ENCODE measurements at regions not wholly inside any gene's neighbourhood (a gene's known extent, or its start where the extent isn't known, plus 50 kb on each side); places are given as distances from the start of the nearest gene placed in this dataset.

GRCh38 chr1:182141040-182141439 lies 79.5 kb upstream of the ZNF648 start:
- H3K4me3 ChIP-seq (ENCODE audit: low read length): no peak overlapping the region
- H3K9me3 ChIP-seq (ENCODE audit: control insufficient read depth, insufficient read depth, low read length): no peaks in the 10 kb centered on the region
- no peak overlapping the region for H3K4me3 Mint-ChIP-seq
- no peaks in the 10 kb centered on the region for H3K36me3 Mint-ChIP-seq
- peaks cover 10 to 18% of the 10 kb centered on the region in 2 donors for H3K27me3 Mint-ChIP-seq (ENCODE audit: low read depth in 2 of 2)
- H3K27me3 ChIP-seq (ENCODE audit: control insufficient read depth, insufficient read depth, low read length): no peaks in the 10 kb centered on the region
- intact Hi-C loops (cut with micrococcal nuclease): no loop called here
- no peaks in the 10 kb centered on the region for H3K36me3 ChIP-seq (ENCODE audit: control insufficient read depth, insufficient read depth, low read length)
- ATAC-seq (no peak), DNase-seq (no peak)
- peaks cover 0 to 6% of the 10 kb centered on the region in 2 donors for H3K4me1 Mint-ChIP-seq
- no peak overlapping the region for H3K27ac ChIP-seq (ENCODE audit: low read length)
- no peaks in the 10 kb centered on the region for H3K9me3 Mint-ChIP-seq
- no peak overlapping the region for H3K27ac Mint-ChIP-seq
- TF ChIP-seq CTCF (IDR thresholded peaks at IDR 0.05): no peak
- H3K4me1 ChIP-seq (ENCODE audit: control insufficient read depth, insufficient read depth, low read length): peaks cover 10% of the 10 kb centered on the region

GRCh38 chr1:182139496-182139895 lies 78.0 kb upstream of the ZNF648 start:
- Histone ChIP-seq H3K4me3 (ENCODE audit: low read length) (no peak overlapping the region), H3K4me1 (ENCODE audit: control insufficient read depth, insufficient read depth, low read length) (peaks cover 10% of the 10 kb centered on the region), H3K27ac (ENCODE audit: low read length) (no peak overlapping the region), H3K27me3 (ENCODE audit: control insufficient read depth, insufficient read depth, low read length) (no peaks in the 10 kb centered on the region), H3K9me3 (ENCODE audit: control insufficient read depth, insufficient read depth, low read length) (no peaks in the 10 kb centered on the region), H3K36me3 (ENCODE audit: control insufficient read depth, insufficient read depth, low read length) (no peaks in the 10 kb centered on the region)
- intact Hi-C loops (cut with micrococcal nuclease): no loop called here
- Mint-ChIP-seq H3K36me3 (no peaks in the 10 kb centered on the region), H3K4me1 (peaks cover 0 to 6% of the 10 kb centered on the region in 2 donors), H3K27ac (no peak overlapping the region), H3K9me3 (no peaks in the 10 kb centered on the region), H3K4me3 (no peak overlapping the region), H3K27me3 (ENCODE audit: low read depth in 2 of 2) (peaks cover 10 to 15% of the 10 kb centered on the region in 2 donors)
- DNase-seq (no peak), ATAC-seq (no peak)
- WGBS (ENCODE audit: insufficient coverage): 59% methylated on average over 1 of the region's 1 CpG
- TF ChIP-seq CTCF (IDR thresholded peaks at IDR 0.05): no peak

DNA sequence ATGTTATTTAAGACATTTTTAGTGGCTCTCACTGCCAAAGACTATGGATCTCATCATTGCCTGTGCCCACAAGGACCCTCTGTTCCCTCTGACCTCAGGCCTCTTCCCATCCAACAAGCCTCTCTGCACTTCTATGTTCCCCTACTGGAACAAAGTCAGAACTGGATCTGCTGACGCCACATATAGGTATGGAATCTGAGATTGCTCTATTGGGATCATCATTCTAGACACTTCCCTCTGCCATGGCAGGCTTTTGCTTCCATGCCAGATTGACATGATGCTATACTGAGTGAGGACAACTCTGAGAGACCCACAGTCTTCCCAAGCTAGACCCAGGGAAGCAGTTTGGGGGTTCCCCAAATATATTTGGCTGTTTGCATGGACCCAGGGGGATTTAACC lies 76.0 kb upstream of the ZNF648 start:
- Mint-ChIP-seq H3K9me3 (no peaks in the 10 kb centered on the region), H3K27me3 (ENCODE audit: low read depth in 2 of 2) (peaks cover 9 to 10% of the 10 kb centered on the region in 2 donors), H3K4me3 (no peak overlapping the region), H3K27ac (no peak overlapping the region), H3K36me3 (no peaks in the 10 kb centered on the region), H3K4me1 (no peaks in the 10 kb centered on the region)
- ATAC-seq (no peak), DNase-seq (no peak)
- H3K4me1 ChIP-seq (ENCODE audit: control insufficient read depth, insufficient read depth, low read length): no peaks in the 10 kb centered on the region
- 100% methylated on average over 1 of the region's 1 CpG for WGBS (ENCODE audit: insufficient coverage)
- no peaks in the 10 kb centered on the region for H3K27me3 ChIP-seq (ENCODE audit: control insufficient read depth, insufficient read depth, low read length)
- intact Hi-C loops (cut with micrococcal nuclease): no loop called here
- peaks cover 3% of the 10 kb centered on the region for H3K9me3 ChIP-seq (ENCODE audit: control insufficient read depth, insufficient read depth, low read length)
- no peak overlapping the region for H3K27ac ChIP-seq (ENCODE audit: low read length)
- no peak overlapping the region for H3K4me3 ChIP-seq (ENCODE audit: low read length)
- no peak for TF ChIP-seq CTCF (IDR thresholded peaks at IDR 0.05)
- no peaks in the 10 kb centered on the region for H3K36me3 ChIP-seq (ENCODE audit: control insufficient read depth, insufficient read depth, low read length)

GRCh38 chr1:182135946-182136345 lies 74.4 kb upstream of the ZNF648 start:
- H3K4me3 Mint-ChIP-seq: no peak overlapping the region
- intact Hi-C loops (cut with micrococcal nuclease): no loop called here
- H3K9me3 ChIP-seq (ENCODE audit: control insufficient read depth, insufficient read depth, low read length): peaks cover 3% of the 10 kb centered on the region

More at GRCh38 chr1:182135946-182136345, 74.4 kb upstream of the ZNF648 start:
- H3K9me3 Mint-ChIP-seq: no peaks in the 10 kb centered on the region
- peaks cover 8% of the 10 kb centered on the region in 2 donors for H3K27me3 Mint-ChIP-seq (ENCODE audit: low read depth in 2 of 2)
- Histone ChIP-seq H3K27ac (ENCODE audit: low read length) (no peak overlapping the region), H3K4me3 (ENCODE audit: low read length) (no peak overlapping the region), H3K27me3 (ENCODE audit: control insufficient read depth, insufficient read depth, low read length) (no peaks in the 10 kb centered on the region), H3K36me3 (ENCODE audit: control insufficient read depth, insufficient read depth, low read length) (no peaks in the 10 kb centered on the region), H3K4me1 (ENCODE audit: control insufficient read depth, insufficient read depth, low read length) (no peaks in the 10 kb centered on the region)
- no peak for TF ChIP-seq CTCF (IDR thresholded peaks at IDR 0.05)
- no peak overlapping the region for H3K27ac Mint-ChIP-seq
- H3K36me3 Mint-ChIP-seq: no peaks in the 10 kb centered on the region
- ATAC-seq: no peak
- WGBS (ENCODE audit: insufficient coverage): 17% methylated on average over 1 of the region's 1 CpG
- DNase-seq: no peak
- H3K4me1 Mint-ChIP-seq: no peaks in the 10 kb centered on the region
